ENCODE measurements at regions not wholly inside any gene's neighbourhood (a gene's known extent, or its start where the extent isn't known, plus 50 kb on each side); places are given as distances from the start of the nearest gene placed in this dataset.

GRCh38 chr5:105032917-105033316 is 1470.3 kb upstream of the NUDT12 start:
- Histone ChIP-seq H3K27ac (ENCODE audit: low read depth, low read length) (no peak overlapping the region), H3K27me3 (ENCODE audit: insufficient read depth, low read length) (no peaks in the 10 kb centered on the region), H2AFZ (ENCODE audit: low read length, unreplicated experiment) (no peak overlapping the region), H3K4me1 (ENCODE audit: control insufficient read depth, insufficient read depth, low read length, unreplicated experiment) (no peaks in the 10 kb centered on the region), H3K36me3 (ENCODE audit: insufficient read depth, low read length) (no peaks in the 10 kb centered on the region), H3K79me2 (ENCODE audit: control insufficient read depth, insufficient read depth, low read length, unreplicated experiment) (no peaks in the 10 kb centered on the region), H3K4me3 (ENCODE audit: low read depth, low read length) (no peak overlapping the region)

GRCh38 chr5:105030153-105030552 is 1467.6 kb upstream of the NUDT12 start:
- Histone ChIP-seq H3K4me1 (ENCODE audit: control insufficient read depth, insufficient read depth, low read length, unreplicated experiment) (no peaks in the 10 kb centered on the region), H3K27ac (ENCODE audit: low read depth, low read length) (no peak overlapping the region), H3K27me3 (ENCODE audit: insufficient read depth, low read length) (no peaks in the 10 kb centered on the region), H3K36me3 (ENCODE audit: insufficient read depth, low read length) (no peaks in the 10 kb centered on the region), H3K79me2 (ENCODE audit: control insufficient read depth, insufficient read depth, low read length, unreplicated experiment) (no peaks in the 10 kb centered on the region), H3K4me3 (ENCODE audit: low read depth, low read length) (no peak overlapping the region), H2AFZ (ENCODE audit: low read length, unreplicated experiment) (no peak overlapping the region)

GRCh38 chr5:105015098-105015497 is 1452.5 kb upstream of the NUDT12 start:
- Histone ChIP-seq H2AFZ (ENCODE audit: low read length, unreplicated experiment) (no peak overlapping the region), H3K4me3 (ENCODE audit: low read depth, low read length) (no peak overlapping the region), H3K79me2 (ENCODE audit: control insufficient read depth, insufficient read depth, low read length, unreplicated experiment) (no peaks in the 10 kb centered on the region), H3K36me3 (ENCODE audit: insufficient read depth, low read length) (no peaks in the 10 kb centered on the region), H3K27me3 (ENCODE audit: insufficient read depth, low read length) (no peaks in the 10 kb centered on the region), H3K4me1 (ENCODE audit: control insufficient read depth, insufficient read depth, low read length, unreplicated experiment) (no peaks in the 10 kb centered on the region), H3K27ac (ENCODE audit: low read depth, low read length) (no peak overlapping the region)

GRCh38 chr5:104998572-104998971 is 1436.0 kb upstream of the NUDT12 start:
- Histone ChIP-seq H3K4me1 (ENCODE audit: control insufficient read depth, insufficient read depth, low read length, unreplicated experiment) (no peaks in the 10 kb centered on the region), H3K27me3 (ENCODE audit: insufficient read depth, low read length) (peaks cover 3% of the 10 kb centered on the region; the same call in 1 of the 2 replicates), H3K4me3 (ENCODE audit: low read depth, low read length) (no peak overlapping the region), H3K36me3 (ENCODE audit: insufficient read depth, low read length) (no peaks in the 10 kb centered on the region), H3K79me2 (ENCODE audit: control insufficient read depth, insufficient read depth, low read length, unreplicated experiment) (no peaks in the 10 kb centered on the region), H3K27ac (ENCODE audit: low read depth, low read length) (no peak overlapping the region), H2AFZ (ENCODE audit: low read length, unreplicated experiment) (no peak overlapping the region)

GRCh38 chr5:104998169-104998568 is 1435.6 kb upstream of the NUDT12 start:
- Histone ChIP-seq H2AFZ (ENCODE audit: low read length, unreplicated experiment) (no peak overlapping the region), H3K27ac (ENCODE audit: low read depth, low read length) (no peak overlapping the region), H3K79me2 (ENCODE audit: control insufficient read depth, insufficient read depth, low read length, unreplicated experiment) (no peaks in the 10 kb centered on the region), H3K36me3 (ENCODE audit: insufficient read depth, low read length) (no peaks in the 10 kb centered on the region), H3K4me3 (ENCODE audit: low read depth, low read length) (no peak overlapping the region), H3K27me3 (ENCODE audit: insufficient read depth, low read length) (peaks cover 3% of the 10 kb centered on the region; the same call in 1 of the 2 replicates), H3K4me1 (ENCODE audit: control insufficient read depth, insufficient read depth, low read length, unreplicated experiment) (no peaks in the 10 kb centered on the region)

GRCh38 chr5:104987074-104987473 is 1424.5 kb upstream of the NUDT12 start:
- H3K27ac ChIP-seq (ENCODE audit: low read depth, low read length): no peak overlapping the region
- no peaks in the 10 kb centered on the region for H3K79me2 ChIP-seq (ENCODE audit: control insufficient read depth, insufficient read depth, low read length, unreplicated experiment)
- no peak overlapping the region for H3K4me3 ChIP-seq (ENCODE audit: low read depth, low read length)
- H3K27me3 ChIP-seq (ENCODE audit: insufficient read depth, low read length): no peaks in the 10 kb centered on the region; the same call in 1 of the 2 replicates
- H3K36me3 ChIP-seq (ENCODE audit: insufficient read depth, low read length): no peaks in the 10 kb centered on the region
- H3K4me1 ChIP-seq (ENCODE audit: control insufficient read depth, insufficient read depth, low read length, unreplicated experiment): no peaks in the 10 kb centered on the region
- H2AFZ ChIP-seq (ENCODE audit: low read length, unreplicated experiment): no peak overlapping the region

GRCh38 chr5:104977529-104977928 is 1414.9 kb upstream of the NUDT12 start:
- H3K4me1 ChIP-seq (ENCODE audit: control insufficient read depth, insufficient read depth, low read length, unreplicated experiment): no peaks in the 10 kb centered on the region
- no peaks in the 10 kb centered on the region for H3K27me3 ChIP-seq (ENCODE audit: insufficient read depth, low read length)
- no peaks in the 10 kb centered on the region for H3K36me3 ChIP-seq (ENCODE audit: insufficient read depth, low read length)
- no peak overlapping the region for H3K4me3 ChIP-seq (ENCODE audit: low read depth, low read length)
- H2AFZ ChIP-seq (ENCODE audit: low read length, unreplicated experiment): no peak overlapping the region
- no peak overlapping the region for H3K27ac ChIP-seq (ENCODE audit: low read depth, low read length)
- H3K79me2 ChIP-seq (ENCODE audit: control insufficient read depth, insufficient read depth, low read length, unreplicated experiment): no peaks in the 10 kb centered on the region

GRCh38 chr5:104967806-104968410 is 1405.3 kb upstream of the NUDT12 start:
- no peaks in the 10 kb centered on the region for H3K79me2 ChIP-seq (ENCODE audit: control insufficient read depth, insufficient read depth, low read length, unreplicated experiment)
- H3K27me3 ChIP-seq (ENCODE audit: insufficient read depth, low read length): no peaks in the 10 kb centered on the region
- no peaks in the 10 kb centered on the region for H3K36me3 ChIP-seq (ENCODE audit: insufficient read depth, low read length)
- H3K27ac ChIP-seq (ENCODE audit: low read depth, low read length): no peak overlapping the region
- no peaks in the 10 kb centered on the region for H3K4me1 ChIP-seq (ENCODE audit: control insufficient read depth, insufficient read depth, low read length, unreplicated experiment)
- H3K4me3 ChIP-seq (ENCODE audit: low read depth, low read length): no peak overlapping the region
- H2AFZ ChIP-seq (ENCODE audit: low read length, unreplicated experiment): no peak overlapping the region

GRCh38 chr5:104965006-104965405 is 1402.4 kb upstream of the NUDT12 start:
- no peak overlapping the region for H3K4me3 ChIP-seq (ENCODE audit: low read depth, low read length)
- no peak overlapping the region for H3K27ac ChIP-seq (ENCODE audit: low read depth, low read length)
- no peaks in the 10 kb centered on the region for H3K36me3 ChIP-seq (ENCODE audit: insufficient read depth, low read length)
- H2AFZ ChIP-seq (ENCODE audit: low read length, unreplicated experiment): no peak overlapping the region
- no peaks in the 10 kb centered on the region for H3K27me3 ChIP-seq (ENCODE audit: insufficient read depth, low read length)
- no peaks in the 10 kb centered on the region for H3K79me2 ChIP-seq (ENCODE audit: control insufficient read depth, insufficient read depth, low read length, unreplicated experiment)
- no peaks in the 10 kb centered on the region for H3K4me1 ChIP-seq (ENCODE audit: control insufficient read depth, insufficient read depth, low read length, unreplicated experiment)

GRCh38 chr5:104955479-104955878 is 1392.9 kb upstream of the NUDT12 start:
- Histone ChIP-seq H3K27me3 (ENCODE audit: insufficient read depth, low read length) (no peaks in the 10 kb centered on the region), H3K27ac (ENCODE audit: low read depth, low read length) (no peak overlapping the region), H3K79me2 (ENCODE audit: control insufficient read depth, insufficient read depth, low read length, unreplicated experiment) (no peaks in the 10 kb centered on the region), H3K36me3 (ENCODE audit: insufficient read depth, low read length) (no peaks in the 10 kb centered on the region), H3K4me3 (ENCODE audit: low read depth, low read length) (no peak overlapping the region), H2AFZ (ENCODE audit: low read length, unreplicated experiment) (no peak overlapping the region), H3K4me1 (ENCODE audit: control insufficient read depth, insufficient read depth, low read length, unreplicated experiment) (no peaks in the 10 kb centered on the region)

GRCh38 chr5:104952876-104953275 is 1390.3 kb upstream of the NUDT12 start:
- Histone ChIP-seq H3K27ac (ENCODE audit: low read depth, low read length) (no peak overlapping the region), H3K27me3 (ENCODE audit: insufficient read depth, low read length) (no peaks in the 10 kb centered on the region), H3K4me1 (ENCODE audit: control insufficient read depth, insufficient read depth, low read length, unreplicated experiment) (no peaks in the 10 kb centered on the region), H2AFZ (ENCODE audit: low read length, unreplicated experiment) (no peak overlapping the region), H3K79me2 (ENCODE audit: control insufficient read depth, insufficient read depth, low read length, unreplicated experiment) (no peaks in the 10 kb centered on the region), H3K4me3 (ENCODE audit: low read depth, low read length) (no peak overlapping the region), H3K36me3 (ENCODE audit: insufficient read depth, low read length) (no peaks in the 10 kb centered on the region)

All from ACC112 (cell line).